NOMO-1 treated with dmso at 0.1 percent for 144 hours (cell line): ENCODE measurements at regions not wholly inside any gene's neighbourhood (a gene's known extent, or its start where the extent isn't known, plus 50 kb on each side); places are given as distances from the start of the nearest gene placed in this dataset.

ENCODE experiments used
- DNase-seq: peaks from one replicate; lab custom pipeline; 2025; ENCODE audit not compliant: unreplicated experiment; lab: John Stamatoyannopoulos, UW

DNA sequence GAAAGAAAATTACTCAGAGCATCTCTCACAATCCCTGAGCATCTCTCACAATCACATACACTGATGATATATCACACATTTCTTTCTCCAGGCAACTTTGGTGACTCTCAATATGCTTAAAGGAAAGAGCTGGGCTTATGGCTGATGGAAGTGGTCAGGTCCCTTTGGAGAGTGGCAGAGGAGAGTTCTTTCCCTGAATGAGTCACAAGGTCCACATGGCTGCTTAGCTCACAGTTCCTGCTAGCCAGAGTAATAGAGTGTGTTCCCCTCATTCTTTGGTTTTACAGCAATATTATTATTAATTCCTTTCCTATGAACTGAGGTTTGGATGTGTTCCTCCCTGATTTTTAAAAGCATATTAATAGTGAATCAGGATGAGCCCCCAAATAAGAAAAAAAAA is 287.4 kb downstream of the C7orf25 start:
- DNase-seq = no peak

DNA sequence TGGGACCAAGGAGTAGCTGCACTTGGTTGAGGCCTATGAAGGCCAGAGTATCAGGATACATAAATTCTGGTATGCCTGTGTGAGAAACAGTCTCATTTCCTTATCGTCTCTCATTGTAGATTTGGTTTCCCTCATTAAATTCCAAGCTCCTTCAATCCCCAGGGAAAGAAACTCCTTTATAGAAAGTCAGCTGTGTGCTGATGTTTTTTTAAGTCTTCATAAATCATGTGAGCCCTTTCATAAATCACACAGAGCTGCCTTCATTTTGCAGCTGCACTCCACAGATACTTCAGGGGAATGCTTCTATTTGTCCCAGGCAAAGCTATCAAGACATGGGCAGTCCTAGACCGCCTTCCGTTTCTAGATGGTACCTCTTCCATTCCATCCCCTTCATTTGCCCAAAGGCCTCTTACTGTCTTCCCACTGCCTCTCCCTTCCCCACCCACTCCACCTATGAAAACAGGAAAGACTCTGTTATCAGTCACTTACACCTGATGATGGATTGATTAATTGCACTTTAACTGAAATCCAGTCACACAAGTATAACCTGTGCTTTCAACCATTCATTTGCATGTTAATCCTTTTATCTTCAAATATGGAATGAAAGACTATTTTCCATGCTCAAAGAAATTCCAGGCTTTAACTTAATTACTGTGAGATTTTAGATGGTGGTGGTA is 290.2 kb downstream of the C7orf25 start:
- DNase-seq = no peak

DNA sequence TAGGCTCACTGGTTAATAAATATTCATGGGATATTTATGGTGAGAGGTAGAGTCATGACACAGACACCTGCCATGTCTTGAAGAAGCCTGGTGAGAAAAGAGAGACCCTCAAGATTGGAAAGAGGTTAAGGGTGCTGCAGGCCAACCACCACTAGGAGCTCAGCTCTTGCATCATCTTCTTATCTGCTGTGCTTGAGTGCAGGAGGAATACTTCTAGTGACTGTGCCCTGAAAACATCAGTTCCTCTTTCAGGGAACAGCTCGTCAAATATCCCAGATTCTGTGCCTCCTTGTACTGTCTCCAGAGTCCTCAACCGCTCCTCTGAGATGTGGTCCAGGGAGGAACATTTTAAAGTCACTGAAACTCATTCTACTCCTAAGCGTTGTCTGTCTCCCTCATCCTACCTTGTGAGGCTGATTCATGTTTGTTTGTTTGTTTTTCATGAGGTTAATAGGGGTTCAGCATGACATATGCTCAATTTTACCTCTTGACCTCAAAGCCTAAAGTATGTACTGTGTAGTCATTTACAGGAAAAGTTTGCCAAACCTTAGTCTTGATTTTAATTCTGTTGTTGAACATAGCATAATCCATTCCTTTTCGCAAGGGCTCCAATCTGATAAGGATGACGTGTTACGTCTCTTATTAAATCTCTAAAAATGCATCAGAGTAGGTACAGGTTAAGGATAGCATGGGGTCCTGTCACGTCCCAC is 293.1 kb downstream of the C7orf25 start:
- no peak for DNase-seq

DNA sequence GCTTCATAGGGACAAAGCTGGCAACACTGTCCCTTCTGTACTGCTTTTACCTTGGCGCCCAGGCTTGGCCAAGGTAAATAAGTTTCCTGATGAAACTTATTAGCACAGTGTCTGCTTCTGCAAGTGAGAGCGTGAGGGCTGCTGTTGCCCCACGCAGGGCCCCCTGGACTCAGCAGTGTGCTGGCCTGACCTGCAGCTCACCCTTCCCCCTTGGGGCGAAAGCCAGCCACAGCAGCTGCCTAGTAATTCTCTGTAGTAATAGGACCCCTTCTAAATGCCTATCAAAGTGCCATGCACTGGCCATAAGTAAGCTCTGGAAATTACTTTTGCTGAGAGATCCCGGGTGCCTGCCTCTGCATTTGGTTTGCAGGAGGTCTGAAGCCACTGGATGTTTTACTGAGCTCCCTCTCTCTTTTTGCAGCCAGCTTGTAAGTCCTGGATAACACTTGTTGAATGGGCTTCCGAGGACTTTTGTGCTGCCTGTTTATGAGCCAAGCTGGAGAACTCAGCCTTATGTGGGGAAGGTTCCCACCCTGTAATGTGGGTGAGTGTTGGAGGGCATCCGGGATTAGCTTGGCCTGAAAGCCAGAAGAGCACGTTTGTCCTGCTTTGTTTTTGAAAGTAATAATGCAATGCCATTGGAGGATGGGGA is 293.9 kb downstream of the C7orf25 start:
- DNase-seq = no peak

DNA sequence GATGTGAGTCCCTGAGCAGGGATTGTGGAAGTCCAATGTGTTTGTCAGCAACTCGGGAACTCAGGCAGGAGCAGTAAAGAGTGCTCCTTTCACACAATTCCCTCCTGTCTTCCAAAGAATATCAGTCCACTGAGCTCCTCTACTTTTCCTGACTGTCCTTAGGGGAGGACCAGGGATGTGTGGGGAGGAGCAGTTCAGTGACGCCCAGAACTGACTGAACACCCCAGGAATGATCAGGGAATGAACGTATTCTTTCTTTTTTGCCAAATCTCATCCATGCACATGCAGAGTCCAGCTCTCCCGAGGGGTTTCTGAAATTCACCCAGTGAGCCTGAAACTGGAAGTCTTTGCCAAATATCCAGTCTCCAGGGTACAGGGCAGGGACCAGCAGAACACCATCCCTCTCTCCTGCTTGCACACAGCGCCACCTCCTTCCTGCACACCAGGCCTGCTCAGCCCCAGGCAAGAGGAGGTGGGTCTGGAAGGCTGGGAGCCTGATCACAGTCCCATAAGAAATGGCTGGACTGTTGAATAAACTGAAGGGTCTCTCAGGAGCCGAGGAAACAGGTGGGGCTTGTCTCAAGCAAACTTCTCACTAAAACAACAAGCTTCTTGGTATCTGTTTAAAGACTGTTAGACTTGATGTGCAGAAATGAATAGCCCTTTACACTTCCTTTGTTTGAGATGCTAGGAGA is 294.7 kb downstream of the C7orf25 start:
- no peak for DNase-seq

- no peak for DNase-seq
These were observed 297.2 kb downstream of the C7orf25 start for GRCh38 chr7:42614636-42615035.

DNA sequence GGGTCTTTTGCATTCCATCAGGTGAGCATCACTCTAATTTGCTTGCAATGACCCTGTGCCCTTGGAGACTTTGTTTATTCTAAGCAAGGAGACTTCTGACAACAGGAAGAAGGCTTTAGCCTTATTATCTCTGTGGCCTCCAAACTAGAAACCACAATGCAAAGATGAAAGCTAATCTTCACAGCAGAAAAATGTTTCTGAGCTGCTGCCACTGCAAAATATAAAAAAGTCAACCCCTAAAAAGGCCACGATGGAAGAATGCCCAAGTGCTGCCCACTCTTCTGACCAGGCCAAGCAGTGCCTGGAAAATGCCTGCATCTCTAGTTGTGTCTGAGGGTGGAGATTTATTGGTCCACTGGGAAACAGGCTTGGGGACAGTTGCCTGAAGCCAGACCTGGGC is 299.9 kb downstream of the C7orf25 start:
- no peak for DNase-seq

DNA sequence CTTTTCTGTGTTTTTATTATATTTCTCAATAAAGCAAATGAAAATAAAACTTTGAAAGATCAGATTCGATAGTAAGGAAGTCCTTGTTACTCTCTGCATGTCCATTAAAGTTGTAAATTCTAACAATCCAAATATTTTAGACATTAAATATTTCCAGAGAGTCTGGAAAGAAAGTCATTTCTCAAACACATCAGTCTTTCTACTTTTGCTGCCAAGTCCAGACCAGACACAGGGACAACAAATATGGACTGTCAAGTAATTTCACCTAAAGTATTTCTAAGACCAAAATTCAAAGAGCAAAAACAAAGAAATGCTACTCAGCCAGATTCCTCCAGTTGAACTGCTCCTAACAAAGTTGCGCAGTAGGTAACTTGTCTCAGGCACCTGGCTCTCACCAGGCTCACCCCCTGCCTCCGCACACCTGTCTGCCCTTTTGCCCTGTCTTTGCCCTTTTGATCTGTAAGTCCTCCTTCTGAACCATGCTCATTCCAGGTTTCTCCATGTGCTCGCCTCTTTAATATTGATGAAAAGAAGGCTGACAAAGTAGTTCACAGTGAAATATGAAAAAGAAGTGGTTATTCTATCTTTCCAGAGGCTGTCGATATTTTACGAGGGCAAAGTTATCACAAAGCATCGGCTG is 300.5 kb downstream of the C7orf25 start:
- DNase-seq = no peak

- DNase-seq = no peak
These were observed 305.5 kb downstream of the C7orf25 start for GRCh38 chr7:42606193-42606905.

DNA sequence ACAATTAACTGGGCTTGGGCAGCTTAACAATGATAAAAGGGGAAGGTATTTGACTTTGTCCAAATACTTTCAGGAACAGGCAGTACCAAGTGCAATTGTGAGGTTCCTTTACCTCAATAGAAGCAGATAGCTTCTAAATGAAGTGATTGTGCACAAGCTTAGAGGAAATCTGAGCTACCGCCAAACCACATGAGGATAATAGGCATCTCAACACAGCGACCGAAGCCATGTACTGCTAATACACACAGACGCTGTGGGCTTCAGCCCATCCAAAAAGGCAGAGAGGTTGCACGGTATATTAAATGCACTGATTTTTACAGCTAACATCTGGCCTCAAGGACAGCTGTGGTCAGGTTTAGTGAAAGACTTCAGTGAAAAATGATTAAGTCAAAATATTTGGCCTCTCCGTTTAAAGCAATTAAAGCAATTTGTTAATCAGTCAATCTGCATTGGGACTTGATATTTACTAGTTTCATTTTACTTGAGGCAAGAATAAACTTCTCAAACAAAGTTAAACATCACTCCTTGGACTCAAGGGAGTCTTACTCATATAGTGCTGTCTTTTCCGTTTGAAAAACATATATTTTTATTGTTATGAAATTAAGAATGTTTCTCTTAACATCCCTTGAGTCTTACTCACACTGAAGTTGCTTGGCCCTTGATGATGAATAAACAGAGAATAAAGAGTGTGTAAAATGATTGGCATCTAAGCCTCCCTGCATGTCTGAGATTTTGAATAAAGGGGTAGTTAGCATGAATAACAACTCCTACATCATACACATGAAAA is 306.3 kb downstream of the C7orf25 start:
- DNase-seq = no peak

DNA sequence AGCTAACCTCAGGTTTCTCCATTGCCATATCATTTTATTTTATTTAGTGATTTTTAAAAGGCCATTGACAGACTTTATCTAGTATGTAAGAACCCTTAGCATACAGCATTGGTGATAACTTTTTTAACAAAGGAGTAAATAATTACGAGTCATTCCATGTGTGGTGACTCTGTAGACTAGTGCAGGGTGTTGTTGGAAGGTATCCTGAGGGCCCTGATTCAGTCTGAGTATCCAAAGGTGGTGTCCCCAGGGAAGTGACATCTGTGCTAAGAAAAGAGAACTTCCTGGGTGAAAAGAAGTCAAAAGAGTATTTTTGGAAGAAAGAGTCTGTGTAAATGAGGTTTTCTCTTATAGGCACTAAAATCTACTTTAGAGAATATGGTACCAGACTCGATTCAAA is 308.4 kb downstream of the C7orf25 start:
- no peak for DNase-seq

DNA sequence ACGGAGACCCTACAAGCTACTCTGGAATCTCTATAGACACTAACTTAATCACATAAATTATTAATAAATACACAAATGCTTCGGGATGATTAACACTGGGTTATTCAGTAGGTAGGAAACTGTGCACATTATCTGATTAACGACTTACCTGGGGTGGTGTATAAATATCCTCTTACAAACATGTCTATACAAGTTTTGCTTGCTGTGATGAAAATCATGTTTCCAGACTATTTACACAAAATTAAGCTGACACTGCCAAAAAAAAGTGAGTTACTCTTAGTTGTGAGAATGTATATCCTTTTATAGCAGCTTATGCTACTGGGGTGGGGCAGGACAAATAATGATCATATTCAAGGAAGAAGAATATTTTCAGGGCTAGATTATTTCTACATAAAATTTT is 314.6 kb downstream of the C7orf25 start:
- DNase-seq = no peak

GRCh38 chr7:42596737-42597136 is 315.1 kb downstream of the C7orf25 start:
- DNase-seq = no peak

GRCh38 chr7:42593860-42594259 is 318.0 kb downstream of the C7orf25 start:
- no peak for DNase-seq

DNA sequence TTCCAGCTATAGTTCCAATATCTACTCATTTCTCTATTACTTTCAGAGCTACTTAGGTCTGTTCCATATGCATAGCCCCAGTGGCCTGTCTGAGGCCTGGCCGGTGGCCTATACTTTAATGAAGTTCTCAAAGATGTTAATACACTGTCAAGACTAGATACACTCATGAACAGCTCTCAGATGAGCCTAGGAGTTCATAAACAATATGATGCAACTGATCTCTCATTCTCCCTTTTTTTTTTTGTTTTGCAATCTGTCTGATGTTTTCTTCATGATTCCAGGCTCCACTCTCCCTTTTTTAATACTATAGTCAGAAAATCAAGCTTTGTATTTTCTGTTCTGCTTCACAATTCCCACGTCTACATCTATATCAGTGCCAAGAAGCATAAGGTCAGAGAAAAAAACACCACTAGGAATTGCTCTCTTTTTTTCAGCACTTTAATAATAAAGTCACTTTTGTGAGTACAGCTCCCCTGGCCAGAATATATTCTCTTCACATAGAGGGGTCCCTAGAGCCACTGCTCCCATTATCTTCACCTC is 321.0 kb downstream of the C7orf25 start:
- no peak for DNase-seq

DNA sequence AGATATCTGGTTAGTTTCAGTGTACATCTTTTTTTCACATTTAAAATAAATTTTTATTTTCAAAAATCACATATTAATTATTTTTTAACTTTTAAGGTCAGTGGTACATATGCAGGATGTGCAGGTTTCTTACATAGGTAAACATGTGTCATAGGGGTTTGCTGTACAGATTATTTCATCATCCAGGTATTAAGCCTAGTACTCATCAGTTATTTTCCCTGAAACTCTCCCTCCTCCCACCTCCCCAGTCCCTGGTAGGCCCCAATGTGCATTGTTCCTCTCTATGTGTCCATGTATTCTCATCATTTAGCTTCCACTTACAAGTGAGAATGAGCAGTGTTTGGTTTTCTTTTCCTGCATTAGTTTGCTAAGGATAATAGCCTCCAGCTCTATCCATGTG is 323.0 kb downstream of the C7orf25 start:
- no peak for DNase-seq

GRCh38 chr7:42587806-42588205 is 324.1 kb downstream of the C7orf25 start:
- no peak for DNase-seq

GRCh38 chr7:42580061-42580460 is 331.8 kb downstream of the C7orf25 start:
- no peak for DNase-seq

DNA sequence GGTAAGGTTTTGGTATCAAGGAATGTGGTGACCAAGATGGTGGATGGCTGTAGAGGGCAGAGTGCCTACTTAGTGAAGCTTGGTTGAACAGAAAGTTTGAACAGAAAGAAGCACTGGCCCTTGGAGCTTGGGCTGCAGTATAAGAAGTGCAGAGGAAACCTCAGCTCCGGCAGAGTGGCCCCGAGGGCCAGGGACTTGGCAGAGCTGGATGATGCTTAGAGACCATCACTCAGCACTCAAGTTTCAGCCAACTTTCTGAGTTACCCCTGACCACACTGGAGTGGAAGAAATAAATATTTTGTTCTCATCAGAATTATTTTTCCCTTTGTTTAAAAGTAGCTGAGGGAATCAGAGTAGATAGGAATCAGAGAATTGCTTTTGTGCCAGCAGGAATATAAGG is 336.7 kb downstream of the C7orf25 start:
- DNase-seq = no peak

- DNase-seq = no peak
These were observed 337.2 kb downstream of the C7orf25 start for GRCh38 chr7:42574685-42575084.
